Fibroblast of mammary gland (primary cell): ENCODE measurements at regions not wholly inside any gene's neighbourhood (a gene's known extent, or its start where the extent isn't known, plus 50 kb on each side); places are given as distances from the start of the nearest gene placed in this dataset.

Experiments
- DNase-seq: peaks from one replicate; pipeline ENCODE4 v3.0.0-alpha.2; 2010; ENCODE audit warnings: low read depth
- H3K4me3 ChIP-seq: 2 replicates; pipeline ENCODE4 v1.5.1; 2011; ENCODE audit warnings: low read depth, mild to moderate bottlenecking, low read length, moderate library complexity; ENCODE audit not compliant: control insufficient read depth
- CTCF ChIP-seq: conservative IDR thresholded peaks from 2 replicates; pipeline ENCODE4 v1.5.1; 2011; ENCODE audit warnings: low read depth, low read length, inconsistent platforms; ENCODE audit not compliant: control insufficient read depth, insufficient read depth

DNA sequence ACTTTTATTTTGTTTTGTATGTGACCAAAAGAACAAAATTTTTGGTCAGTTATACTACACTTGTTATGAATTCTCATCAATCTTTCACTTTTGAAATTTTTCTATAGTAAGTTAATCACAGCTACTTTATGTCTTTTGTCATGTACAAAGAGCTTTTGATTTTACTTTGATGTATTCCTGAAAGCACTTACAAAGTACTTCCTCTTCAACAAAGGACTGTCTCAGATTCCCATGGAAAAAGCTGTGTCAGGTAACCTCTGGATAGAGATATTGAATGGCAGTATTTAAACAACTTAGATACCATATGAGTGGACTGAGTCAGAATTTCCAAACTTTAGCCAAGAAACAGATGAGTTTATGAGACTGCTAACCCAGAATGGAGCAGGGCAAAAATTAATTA lies 689.3 kb upstream of the ATXN8OS start:
- no peak for DNase-seq
- no peak overlapping the region for H3K4me3 ChIP-seq
- no peak for TF ChIP-seq CTCF

GRCh38 chr13:69410761-69411160 lies 696.9 kb upstream of the ATXN8OS start:
- no peak for DNase-seq
- no peak overlapping the region for H3K4me3 ChIP-seq
- no peak for TF ChIP-seq CTCF

DNA sequence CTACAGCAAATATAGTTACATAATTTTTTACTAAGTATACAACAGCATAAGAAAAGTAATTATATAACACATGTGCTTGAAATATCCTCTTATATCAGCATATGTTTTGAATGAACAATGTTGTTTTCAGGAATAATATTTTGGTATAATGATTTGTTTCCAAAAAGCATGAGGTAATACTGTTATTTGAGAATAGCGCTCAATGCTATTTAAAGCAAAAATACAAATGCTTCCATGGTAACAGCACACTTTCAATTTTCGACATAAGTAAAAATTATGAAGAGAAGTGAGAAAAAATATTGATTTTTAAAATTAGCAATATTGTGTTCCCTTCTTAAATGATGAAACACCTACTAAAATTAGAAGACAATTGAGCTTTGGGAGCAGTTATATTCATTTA lies 715.9 kb upstream of the ATXN8OS start:
- no peak for DNase-seq
- TF ChIP-seq CTCF: no peak

DNA sequence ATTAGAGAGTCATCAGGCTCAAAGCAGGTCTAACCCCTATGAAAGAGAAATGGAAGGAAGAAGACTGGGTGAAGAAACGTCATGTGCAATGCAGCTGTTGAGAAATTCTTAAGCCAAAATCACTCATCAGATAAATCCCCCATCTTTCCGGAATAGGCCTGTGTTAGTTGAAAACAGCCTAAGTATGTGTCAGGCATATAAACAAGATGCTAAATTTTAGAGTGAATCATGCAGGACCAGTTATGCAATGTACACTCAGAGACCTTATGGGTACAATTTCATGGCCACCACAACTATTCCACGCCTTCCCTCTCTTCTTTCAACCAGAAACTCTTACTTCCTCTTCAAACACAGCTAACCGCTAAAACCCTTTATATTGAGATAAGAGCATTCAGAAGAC lies 717.7 kb upstream of the ATXN8OS start:
- H3K4me3 ChIP-seq: no peak overlapping the region
- peak; percentile 0 for DNase-seq
- no peak for TF ChIP-seq CTCF

More for the DNA sequence above, 715.9 kb upstream of the ATXN8OS start:
- H3K4me3 ChIP-seq: no peak overlapping the region

DNA sequence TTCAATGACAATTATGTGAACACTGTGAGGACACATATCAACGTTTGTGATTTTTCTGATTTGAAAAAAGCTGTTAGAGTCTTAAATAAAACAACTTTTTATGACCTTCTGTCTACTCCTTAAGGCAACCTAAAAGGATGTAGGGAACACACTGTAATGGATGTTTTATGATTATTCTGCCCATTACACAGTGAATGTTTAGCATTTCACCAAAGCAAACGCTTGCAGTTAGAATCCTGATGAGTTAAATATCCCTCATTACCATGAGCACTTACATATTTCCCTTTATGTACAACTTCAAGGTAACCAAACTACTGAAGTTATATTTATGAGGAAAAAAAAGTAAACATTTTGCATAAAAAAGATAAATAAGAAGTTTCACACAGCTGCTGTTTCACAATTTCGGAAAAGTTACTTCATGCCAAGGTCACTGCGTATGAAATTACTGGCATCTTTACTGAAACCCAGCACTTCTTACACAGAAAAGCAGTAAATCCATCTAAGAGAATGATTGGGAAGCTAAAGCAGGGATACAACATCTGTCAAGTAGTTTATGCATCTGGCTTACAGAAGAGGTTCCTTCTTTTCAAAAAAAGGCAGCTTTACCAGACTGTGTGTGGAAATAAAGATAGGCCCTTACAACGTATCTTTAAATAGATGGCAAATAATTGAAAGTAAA lies 733.7 kb upstream of the ATXN8OS start:
- no peak for TF ChIP-seq CTCF
- no peak overlapping the region for H3K4me3 ChIP-seq
- DNase-seq: no peak

DNA sequence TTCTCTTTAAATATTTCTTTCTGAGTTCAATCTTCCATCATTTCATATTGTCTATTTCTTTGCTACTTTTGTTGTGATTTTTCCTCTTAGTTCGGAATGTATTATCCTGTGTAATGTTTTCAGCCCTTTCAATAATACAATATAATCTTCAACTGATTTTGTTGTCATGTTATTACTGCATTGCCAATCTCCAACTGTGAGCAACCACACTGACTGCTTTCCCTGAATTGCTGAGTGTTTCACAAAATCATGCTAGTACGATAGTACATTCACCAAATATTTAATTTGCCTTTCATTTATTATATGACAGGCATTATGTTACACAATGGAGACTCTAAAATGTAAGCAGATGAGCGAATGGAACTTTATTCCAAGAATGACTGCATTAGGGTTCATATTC lies 744.3 kb upstream of the ATXN8OS start:
- no peak for DNase-seq
- TF ChIP-seq CTCF: no peak
- no peak overlapping the region for H3K4me3 ChIP-seq

- no peak for DNase-seq
- no peak overlapping the region for H3K4me3 ChIP-seq
- no peak for TF ChIP-seq CTCF
These were observed 776.4 kb upstream of the ATXN8OS start for GRCh38 chr13:69331245-69331644.
